HFFc6 (cell line): ENCODE measurements at regions not wholly inside any gene's neighbourhood (a gene's known extent, or its start where the extent isn't known, plus 50 kb on each side); places are given as distances from the start of the nearest gene placed in this dataset.

Source experiments
- DNase-seq: peaks from one replicate; pipeline ENCODE4 v3.0.0-alpha.2; 2018
- H3K27ac Mint-ChIP-seq: 2 replicates; pipeline ENCODE4 v1.8.0; 2020; ENCODE audit warnings: mild to moderate bottlenecking, mixed read lengths
- H3K27me3 Mint-ChIP-seq: 2 replicates; pipeline ENCODE4 v1.8.0; 2021; ENCODE audit warnings: mild to moderate bottlenecking, moderate library complexity, mixed read lengths; ENCODE audit not compliant: insufficient read depth
- H3K36me3 Mint-ChIP-seq: 2 replicates; pipeline ENCODE4 v1.8.0; 2021; ENCODE audit warnings: low read depth, mixed read lengths
- H3K4me1 Mint-ChIP-seq: 2 replicates; pipeline ENCODE4 v1.8.0; 2020; ENCODE audit warnings: low read depth, mixed read lengths
- H3K4me3 Mint-ChIP-seq: 2 replicates; pipeline ENCODE4 v1.8.0; 2020; ENCODE audit warnings: mild to moderate bottlenecking, moderate library complexity, mixed read lengths
- H3K9me3 Mint-ChIP-seq: 2 replicates; pipeline ENCODE4 v1.8.0; 2020; ENCODE audit warnings: mild to moderate bottlenecking, mixed read lengths
- TF ChIP-seq, protein P1 (sequence below): fragments of 200-600 bp; sonication (generic); IDR thresholded peaks from 2 replicates; pipeline ENCODE4 v1.5.0; 2021; ENCODE audit warnings: antibody characterized with exemption, mild to moderate bottlenecking

- H3K4me1 Mint-ChIP-seq, result peaks cover 15% of the 10 kb centered on the region
- H3K27ac Mint-ChIP-seq, result no peak overlapping the region
- TF ChIP-seq, protein P1, sequence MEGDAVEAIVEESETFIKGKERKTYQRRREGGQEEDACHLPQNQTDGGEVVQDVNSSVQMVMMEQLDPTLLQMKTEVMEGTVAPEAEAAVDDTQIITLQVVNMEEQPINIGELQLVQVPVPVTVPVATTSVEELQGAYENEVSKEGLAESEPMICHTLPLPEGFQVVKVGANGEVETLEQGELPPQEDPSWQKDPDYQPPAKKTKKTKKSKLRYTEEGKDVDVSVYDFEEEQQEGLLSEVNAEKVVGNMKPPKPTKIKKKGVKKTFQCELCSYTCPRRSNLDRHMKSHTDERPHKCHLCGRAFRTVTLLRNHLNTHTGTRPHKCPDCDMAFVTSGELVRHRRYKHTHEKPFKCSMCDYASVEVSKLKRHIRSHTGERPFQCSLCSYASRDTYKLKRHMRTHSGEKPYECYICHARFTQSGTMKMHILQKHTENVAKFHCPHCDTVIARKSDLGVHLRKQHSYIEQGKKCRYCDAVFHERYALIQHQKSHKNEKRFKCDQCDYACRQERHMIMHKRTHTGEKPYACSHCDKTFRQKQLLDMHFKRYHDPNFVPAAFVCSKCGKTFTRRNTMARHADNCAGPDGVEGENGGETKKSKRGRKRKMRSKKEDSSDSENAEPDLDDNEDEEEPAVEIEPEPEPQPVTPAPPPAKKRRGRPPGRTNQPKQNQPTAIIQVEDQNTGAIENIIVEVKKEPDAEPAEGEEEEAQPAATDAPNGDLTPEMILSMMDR, result no peak
- H3K9me3 Mint-ChIP-seq, result no peaks in the 10 kb centered on the region
- no peak for DNase-seq
- no peak overlapping the region for H3K4me3 Mint-ChIP-seq
- peaks cover 55% of the 10 kb centered on the region for H3K27me3 Mint-ChIP-seq
- no peaks in the 10 kb centered on the region for H3K36me3 Mint-ChIP-seq
Observed at GRCh38 chr7:155360495-155361345, 63.0 kb downstream of the INSIG1 start.

GRCh38 chr7:155361346-155361680, 63.6 kb downstream of the INSIG1 start:
- peaks cover 55% of the 10 kb centered on the region for H3K27me3 Mint-ChIP-seq

DNA sequence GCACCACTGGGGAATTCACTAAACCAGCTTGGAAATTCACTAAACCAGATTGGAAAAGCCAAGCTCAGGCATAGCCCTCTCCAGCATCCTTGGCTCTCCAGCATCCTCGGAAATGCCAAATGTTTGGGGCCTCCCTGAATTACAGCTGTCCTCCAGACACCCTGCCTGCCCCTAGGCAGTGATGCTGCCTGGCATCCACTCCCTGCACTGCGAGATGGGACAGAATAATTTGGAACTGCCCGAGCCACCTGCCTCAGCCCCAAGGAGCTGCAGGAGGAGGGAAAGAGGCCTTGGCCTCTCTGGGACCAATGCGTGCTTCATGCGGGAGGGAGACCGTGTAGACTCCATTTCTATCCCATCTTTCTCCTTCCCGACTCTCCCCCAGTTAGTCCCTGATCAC, 64.3 kb downstream of the INSIG1 start:
- no peak for DNase-seq
- Mint-ChIP-seq H3K27me3 (peaks cover 55% of the 10 kb centered on the region), H3K36me3 (no peaks in the 10 kb centered on the region), H3K4me1 (peaks cover 12% of the 10 kb centered on the region), H3K4me3 (no peak overlapping the region), H3K27ac (no peak overlapping the region), H3K9me3 (no peaks in the 10 kb centered on the region)
- TF ChIP-seq, protein P1, result no peak

More at GRCh38 chr7:155361346-155361680, 63.6 kb downstream of the INSIG1 start:
- no peak for DNase-seq
- Mint-ChIP-seq H3K27ac (no peak overlapping the region), H3K4me3 (no peak overlapping the region), H3K4me1 (peaks cover 15% of the 10 kb centered on the region), H3K36me3 (no peaks in the 10 kb centered on the region), H3K9me3 (no peaks in the 10 kb centered on the region)
- TF ChIP-seq, protein P1, result no peak

GRCh38 chr7:155362380-155363145, 64.9 kb downstream of the INSIG1 start:
- TF ChIP-seq, protein P1, result no peak
- no peak for DNase-seq
- Mint-ChIP-seq H3K9me3 (no peaks in the 10 kb centered on the region), H3K27ac (no peak overlapping the region), H3K36me3 (no peaks in the 10 kb centered on the region), H3K4me3 (no peak overlapping the region), H3K27me3 (peaks cover 55% of the 10 kb centered on the region), H3K4me1 (peaks cover 6% of the 10 kb centered on the region)

DNA sequence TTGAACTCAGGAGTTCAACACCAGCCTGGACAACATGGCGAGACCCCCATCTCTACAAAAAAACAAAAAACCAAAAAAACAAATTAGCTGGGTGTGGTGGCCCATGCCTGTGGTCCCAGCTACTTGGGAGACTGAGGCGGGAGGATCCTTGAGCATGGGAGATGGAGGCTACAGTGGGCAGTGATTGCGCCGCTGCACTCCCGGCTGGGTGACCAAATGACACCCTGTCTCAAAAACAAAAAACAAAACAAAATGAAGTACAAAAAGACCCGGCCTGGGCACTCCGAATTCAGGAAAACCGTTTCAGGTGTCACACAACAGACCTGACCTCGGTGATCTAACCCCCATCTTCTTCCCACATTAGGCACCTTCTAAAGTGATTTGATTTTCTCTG, 65.5 kb downstream of the INSIG1 start:
- Mint-ChIP-seq H3K27ac (no peak overlapping the region), H3K4me3 (no peak overlapping the region), H3K36me3 (no peaks in the 10 kb centered on the region), H3K27me3 (peaks cover 51% of the 10 kb centered on the region), H3K4me1 (no peaks in the 10 kb centered on the region; the same call in 1 of the 2 replicates), H3K9me3 (no peaks in the 10 kb centered on the region)
- DNase-seq, result no peak
- TF ChIP-seq, protein P1, result no peak
